Left ventricle myocardium inferior (tissue), 1 donor: ENCODE measurements at regions not wholly inside any gene's neighbourhood (a gene's known extent, or its start where the extent isn't known, plus 50 kb on each side); places are given as distances from the start of the nearest gene placed in this dataset.

Experiments used
- DNase-seq: peaks from one replicate; pipeline ENCODE4 v3.0.0-alpha.2; 2020
- H3K27ac ChIP-seq: fragments of 200-600 bp; replicated peaks from 2 replicates; pipeline ENCODE4 v1.8.0; 2021
- H3K27me3 ChIP-seq: fragments of 200-600 bp; 2 replicates; pipeline ENCODE4 v1.8.0; 2021; ENCODE audit warnings: low read depth
- H3K36me3 ChIP-seq: fragments of 200-600 bp; 2 replicates; pipeline ENCODE4 v1.8.0; 2021
- H3K4me1 ChIP-seq: fragments of 200-600 bp; 2 replicates; pipeline ENCODE4 v1.8.0; 2021
- H3K4me3 ChIP-seq: fragments of 200-600 bp; 2 replicates; pipeline ENCODE4 v1.8.0; 2021; ENCODE audit warnings: mild to moderate bottlenecking, moderate library complexity
- H3K9me3 ChIP-seq: fragments of 200-600 bp; replicated peaks from 2 replicates; pipeline ENCODE4 v1.8.0; 2021
- intact Hi-C: fragments of 100-400 bp; cut with micrococcal nuclease; formaldehyde crosslinking; loops from one replicate; pipeline ENCODE4 v1.11.0; 2022
- TF ChIP-seq, protein P1 (sequence below): fragments of 200-600 bp; IDR thresholded peaks from 2 replicates; pipeline ENCODE4 v1.8.0; 2021; ENCODE audit warnings: antibody characterized with exemption, mild to moderate bottlenecking, borderline replicate concordance
- donor health status: DM: no; HTN: yes; CAD: no; lungs with severe emphysema.

DNA sequence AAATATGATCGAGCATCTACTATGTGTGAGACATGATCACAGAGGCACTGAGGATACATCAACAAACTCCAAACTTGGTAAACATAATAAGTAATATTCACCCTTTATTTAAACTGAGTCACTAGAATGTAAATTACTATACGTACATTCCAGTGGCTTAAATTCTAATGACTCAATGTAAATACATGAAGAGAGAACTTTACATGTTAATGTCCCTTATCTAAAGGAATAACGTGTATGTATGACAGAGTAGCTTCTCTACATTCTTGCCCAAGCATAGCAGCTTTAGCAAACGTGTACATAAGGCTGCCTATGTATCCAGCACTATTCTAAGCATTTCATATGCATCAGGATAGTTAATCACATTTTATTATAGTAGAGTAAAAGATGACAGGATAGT lies 111.8 kb upstream of the CYYR1 start:
- Histone ChIP-seq H3K4me1 (no peaks in the 10 kb centered on the region), H3K27ac (no peak overlapping the region), H3K27me3 (no peaks in the 10 kb centered on the region), H3K36me3 (no peaks in the 10 kb centered on the region), H3K4me3 (no peak overlapping the region), H3K9me3 (peaks cover 9% of the 10 kb centered on the region)
- intact Hi-C loops, result no loop called here
- TF ChIP-seq, protein P1, sequence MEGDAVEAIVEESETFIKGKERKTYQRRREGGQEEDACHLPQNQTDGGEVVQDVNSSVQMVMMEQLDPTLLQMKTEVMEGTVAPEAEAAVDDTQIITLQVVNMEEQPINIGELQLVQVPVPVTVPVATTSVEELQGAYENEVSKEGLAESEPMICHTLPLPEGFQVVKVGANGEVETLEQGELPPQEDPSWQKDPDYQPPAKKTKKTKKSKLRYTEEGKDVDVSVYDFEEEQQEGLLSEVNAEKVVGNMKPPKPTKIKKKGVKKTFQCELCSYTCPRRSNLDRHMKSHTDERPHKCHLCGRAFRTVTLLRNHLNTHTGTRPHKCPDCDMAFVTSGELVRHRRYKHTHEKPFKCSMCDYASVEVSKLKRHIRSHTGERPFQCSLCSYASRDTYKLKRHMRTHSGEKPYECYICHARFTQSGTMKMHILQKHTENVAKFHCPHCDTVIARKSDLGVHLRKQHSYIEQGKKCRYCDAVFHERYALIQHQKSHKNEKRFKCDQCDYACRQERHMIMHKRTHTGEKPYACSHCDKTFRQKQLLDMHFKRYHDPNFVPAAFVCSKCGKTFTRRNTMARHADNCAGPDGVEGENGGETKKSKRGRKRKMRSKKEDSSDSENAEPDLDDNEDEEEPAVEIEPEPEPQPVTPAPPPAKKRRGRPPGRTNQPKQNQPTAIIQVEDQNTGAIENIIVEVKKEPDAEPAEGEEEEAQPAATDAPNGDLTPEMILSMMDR, result no peak
- DNase-seq, result no peak

DNA sequence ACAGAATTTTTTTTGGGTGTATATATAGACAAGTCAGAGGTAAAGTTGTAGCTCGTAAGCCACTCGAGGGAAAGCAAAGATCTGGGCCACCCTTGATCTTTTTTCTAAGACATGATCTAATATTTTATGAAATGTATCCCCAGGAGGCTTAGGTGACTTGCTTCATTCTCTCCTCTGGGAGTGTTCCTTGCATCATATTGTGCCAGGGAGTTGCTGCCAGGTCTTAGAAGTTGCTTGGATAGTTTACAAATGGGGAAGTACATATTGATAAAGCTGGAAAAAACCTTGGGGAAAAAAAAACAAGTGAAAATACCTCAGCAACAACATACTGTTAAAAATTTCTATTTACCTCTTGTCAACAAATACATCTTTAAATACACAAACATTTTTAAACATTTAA lies 110.9 kb upstream of the CYYR1 start:
- H3K4me3 ChIP-seq, result no peak overlapping the region
- no peak for DNase-seq
- H3K27ac ChIP-seq, result no peak overlapping the region
- H3K9me3 ChIP-seq, result peaks cover under 1% of the 10 kb centered on the region
- no peaks in the 10 kb centered on the region for H3K27me3 ChIP-seq
- H3K4me1 ChIP-seq, result no peaks in the 10 kb centered on the region
- intact Hi-C loops, result no loop called here
- H3K36me3 ChIP-seq, result no peaks in the 10 kb centered on the region
- TF ChIP-seq, protein P1, result no peak

DNA sequence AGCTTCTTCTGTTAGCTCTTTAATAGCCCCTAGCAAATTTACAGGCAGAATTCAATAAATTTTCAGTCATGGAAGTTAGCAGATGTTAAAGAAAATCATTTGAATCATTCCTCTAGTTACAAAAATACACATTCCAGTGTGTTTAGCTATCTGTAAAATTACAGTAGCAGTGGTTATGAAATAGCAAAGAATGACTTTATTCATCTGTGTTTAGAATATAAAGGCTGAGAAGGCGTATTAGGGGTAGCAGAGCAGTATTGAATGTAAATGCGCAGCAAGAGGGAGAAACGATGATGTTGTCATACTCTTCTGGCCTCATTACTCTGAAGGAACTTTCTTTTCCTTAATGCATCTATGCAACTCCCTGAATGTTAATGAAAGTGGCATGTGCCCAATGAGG lies 106.2 kb upstream of the CYYR1 start:
- Histone ChIP-seq H3K27me3 (no peaks in the 10 kb centered on the region), H3K9me3 (no peaks in the 10 kb centered on the region), H3K4me3 (no peak overlapping the region), H3K4me1 (no peaks in the 10 kb centered on the region), H3K36me3 (no peaks in the 10 kb centered on the region), H3K27ac (no peak overlapping the region)
- TF ChIP-seq, protein P1, result no peak
- intact Hi-C loops, result no loop called here
- no peak for DNase-seq

DNA sequence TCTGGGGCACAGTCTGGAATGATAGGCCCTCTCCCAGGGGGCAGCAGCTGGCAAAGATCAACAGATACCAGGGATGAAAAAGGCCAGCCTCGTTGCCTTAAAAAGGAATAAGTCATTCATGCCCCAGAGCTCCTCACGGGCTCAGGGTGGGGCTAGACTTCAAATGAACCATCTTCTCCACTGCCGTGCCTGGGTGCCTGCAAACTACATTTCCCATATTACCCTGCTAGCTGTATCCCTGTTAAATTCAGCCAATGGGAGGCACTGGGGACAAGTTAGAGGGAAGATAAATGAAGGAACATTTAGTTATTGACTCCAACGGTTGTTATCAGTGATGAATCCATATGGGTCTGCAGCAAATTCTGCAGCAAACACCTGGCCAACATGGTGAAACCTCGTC lies 101.2 kb upstream of the CYYR1 start:
- H3K4me1 ChIP-seq, result no peaks in the 10 kb centered on the region
- H3K27me3 ChIP-seq, result peaks cover under 1% of the 10 kb centered on the region
- TF ChIP-seq, protein P1, result no peak
- H3K9me3 ChIP-seq, result no peaks in the 10 kb centered on the region
- no peak overlapping the region for H3K27ac ChIP-seq
- H3K4me3 ChIP-seq, result no peak overlapping the region
- no peak for DNase-seq
- no peaks in the 10 kb centered on the region for H3K36me3 ChIP-seq
- intact Hi-C loops, result no loop called here

DNA sequence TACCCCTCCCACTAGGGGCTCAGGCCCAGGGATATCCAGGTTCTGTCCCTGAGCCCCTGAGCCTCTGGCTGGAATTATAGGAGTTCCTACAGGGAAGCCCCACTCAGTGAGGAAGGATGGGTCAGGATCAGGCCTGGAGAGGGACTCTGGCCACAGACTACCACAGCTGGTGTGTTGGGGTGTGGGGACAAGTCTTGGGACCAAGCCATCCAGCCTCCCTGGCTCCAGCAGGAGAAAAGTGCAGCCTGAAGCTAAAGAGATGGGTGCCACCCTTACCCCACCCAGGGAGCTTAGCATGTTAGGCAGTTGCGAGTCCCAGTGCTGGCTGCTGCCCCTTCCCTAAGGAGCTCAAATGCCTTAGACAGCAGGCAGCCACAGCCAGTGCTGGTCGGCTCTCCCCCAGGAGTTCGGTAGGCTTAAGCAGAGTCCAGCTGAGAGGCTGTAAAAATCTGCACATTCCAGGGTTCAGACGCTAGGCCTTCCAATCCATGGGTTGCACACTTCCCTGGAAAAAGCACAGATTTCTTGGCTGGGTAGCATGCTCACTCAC lies 96.2 kb upstream of the CYYR1 start:
- Histone ChIP-seq H3K4me3 (no peak overlapping the region), H3K9me3 (peaks cover 35% of the 10 kb centered on the region), H3K36me3 (no peaks in the 10 kb centered on the region), H3K27ac (no peak overlapping the region), H3K4me1 (no peaks in the 10 kb centered on the region), H3K27me3 (peaks cover 4% of the 10 kb centered on the region)
- TF ChIP-seq, protein P1, result no peak
- intact Hi-C loops, result no loop called here
- DNase-seq, result no peak
